HT1080 (cell line): ENCODE measurements at regions not wholly inside any gene's neighbourhood (a gene's known extent, or its start where the extent isn't known, plus 50 kb on each side); places are given as distances from the start of the nearest gene placed in this dataset.

Source experiments
- DNase-seq: peaks from one replicate; pipeline ENCODE4 v3.0.0-alpha.2; 2015; ENCODE audit warnings: low read depth

DNA sequence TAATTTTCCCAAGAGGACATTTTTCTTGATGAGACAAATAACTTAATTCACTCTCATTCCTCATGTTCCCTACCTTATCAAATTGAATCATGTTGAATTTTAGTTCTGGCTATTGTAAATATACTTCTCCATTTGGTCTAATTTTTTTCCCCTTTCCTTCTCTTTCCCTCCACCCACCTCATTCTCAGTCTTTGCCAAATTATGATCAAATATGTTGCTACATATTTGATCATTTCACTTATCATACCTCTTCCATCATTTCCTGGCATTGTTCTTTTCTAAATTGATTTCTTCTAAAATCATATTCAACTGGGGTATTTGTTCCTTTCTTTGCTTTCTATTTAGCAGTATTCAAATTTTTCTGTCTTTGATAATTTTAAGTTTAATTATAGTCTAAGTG lies 52.3 kb downstream of the HDGFL1 start:
- no peak for DNase-seq

DNA sequence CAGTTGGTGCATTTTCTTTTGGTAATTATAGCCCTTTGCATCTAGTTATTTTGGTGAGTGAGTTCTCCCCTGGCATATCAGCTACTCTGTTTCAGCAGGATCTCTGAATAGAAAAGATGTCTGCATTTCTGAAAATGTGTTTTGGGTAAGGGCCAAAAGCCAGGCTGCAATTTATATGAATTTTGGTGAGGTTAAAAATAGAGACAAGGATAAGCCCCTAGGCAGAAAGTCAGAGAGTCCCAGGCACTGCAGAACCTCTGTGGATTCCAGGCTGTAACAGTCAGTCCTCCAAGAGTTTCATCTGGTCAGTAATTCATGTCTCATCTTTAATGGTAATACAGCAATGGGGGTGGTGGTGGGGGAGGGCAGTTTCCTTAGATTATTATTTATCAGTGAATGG lies 53.0 kb downstream of the HDGFL1 start:
- no peak for DNase-seq

DNA sequence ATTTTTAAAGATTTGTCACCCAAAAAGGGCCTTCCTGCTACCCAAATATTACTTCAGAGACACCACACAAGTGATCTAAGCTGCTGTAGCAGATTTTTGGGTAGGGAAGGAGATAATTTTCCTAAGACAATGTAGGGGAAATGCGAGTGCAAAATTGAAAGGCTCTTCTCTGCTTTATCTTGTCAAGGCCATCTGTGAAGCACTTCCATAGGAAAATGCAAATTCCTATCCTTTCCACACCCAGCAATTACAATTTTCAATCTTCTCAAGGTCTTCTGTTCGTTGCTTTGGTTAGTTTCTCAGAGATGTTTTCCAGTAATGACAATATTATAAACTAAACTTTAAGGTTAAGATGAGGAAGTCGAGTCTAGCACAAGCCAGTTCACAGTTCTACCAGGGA lies 53.4 kb downstream of the HDGFL1 start:
- DNase-seq = no peak

DNA sequence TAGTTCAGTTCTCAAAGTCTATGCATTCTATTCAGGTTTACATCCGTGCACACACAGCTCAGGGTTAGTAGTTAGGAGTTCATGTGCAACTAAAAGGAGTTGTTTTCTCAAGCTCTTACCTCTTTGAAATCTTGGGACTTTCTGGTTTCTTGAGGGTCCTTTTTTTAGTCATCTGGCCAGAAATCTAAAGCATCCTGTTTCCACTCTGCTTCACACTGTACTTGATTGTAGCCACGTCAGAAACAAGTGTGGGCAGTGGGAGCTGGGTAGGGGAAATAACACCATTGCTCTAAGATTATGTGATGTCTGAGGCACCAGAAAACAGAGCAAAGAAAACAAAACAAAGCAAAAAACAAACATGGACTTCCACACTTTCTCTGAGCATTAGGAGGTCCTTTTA lies 58.3 kb downstream of the HDGFL1 start:
- DNase-seq = no peak

DNA sequence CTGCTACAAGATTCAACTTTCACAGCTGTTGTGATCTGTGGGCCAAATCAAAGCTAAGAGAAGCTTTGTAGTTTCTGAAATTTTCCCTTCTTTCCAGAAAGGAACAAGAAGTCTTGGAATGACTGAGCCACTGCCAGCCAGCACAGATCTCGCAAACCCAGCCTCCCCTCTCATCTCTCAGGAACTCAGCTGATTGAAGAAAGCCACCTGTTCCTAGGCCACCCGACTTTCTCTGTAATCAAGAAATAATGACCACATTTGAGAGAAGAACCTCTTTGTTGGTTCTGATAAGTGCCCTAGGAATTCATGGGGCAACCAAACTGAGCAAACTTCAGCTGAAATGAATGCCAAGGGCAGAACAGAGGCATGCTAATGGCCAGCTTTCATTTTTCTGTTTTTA lies 61.7 kb downstream of the HDGFL1 start:
- no peak for DNase-seq

DNA sequence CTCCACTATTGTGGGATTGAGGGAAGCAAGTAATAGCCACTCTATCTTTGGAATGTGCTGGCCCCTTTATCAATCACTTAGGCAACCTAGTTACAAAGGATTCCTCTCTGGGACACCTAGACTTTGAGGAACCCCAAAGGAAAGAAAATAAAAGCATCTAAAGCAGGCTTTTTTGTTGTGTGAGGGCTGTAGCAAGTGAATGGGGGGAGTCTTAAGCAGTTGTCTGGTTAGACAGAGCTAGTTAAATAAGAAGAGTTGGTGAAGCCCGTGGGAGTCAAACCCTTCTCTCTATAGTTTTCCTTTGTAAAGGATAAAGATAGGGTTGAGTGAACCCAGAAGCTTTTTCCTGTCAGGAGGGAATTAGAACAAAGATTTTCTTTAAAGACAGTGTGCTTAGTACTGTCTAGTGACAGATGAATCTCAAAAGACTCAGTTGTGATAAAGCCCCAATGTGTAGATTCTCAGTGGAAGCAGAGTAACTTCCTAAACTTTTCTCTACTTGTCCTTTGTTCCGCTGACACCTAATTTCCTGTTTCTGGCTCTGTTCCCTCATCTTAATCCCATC lies 63.3 kb downstream of the HDGFL1 start:
- DNase-seq = no peak

DNA sequence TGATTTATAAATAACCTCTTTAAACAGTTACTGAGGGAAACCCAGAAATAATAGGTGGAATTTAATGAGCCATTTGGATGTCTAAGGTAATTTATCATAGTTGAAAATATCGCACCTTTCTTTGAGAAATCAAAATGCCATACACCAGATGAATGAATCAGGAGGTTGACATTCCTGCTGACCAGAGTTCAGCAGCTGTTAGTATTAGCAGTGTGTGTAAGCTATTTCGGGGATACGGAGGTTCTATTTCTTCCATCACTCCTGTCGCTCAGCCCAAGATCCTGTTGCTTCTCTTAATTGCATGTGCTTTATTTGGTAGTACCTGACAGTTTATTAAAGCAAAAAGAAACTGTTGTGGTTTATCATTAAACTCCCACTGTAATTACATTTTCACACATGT lies 67.1 kb downstream of the HDGFL1 start:
- no peak for DNase-seq

DNA sequence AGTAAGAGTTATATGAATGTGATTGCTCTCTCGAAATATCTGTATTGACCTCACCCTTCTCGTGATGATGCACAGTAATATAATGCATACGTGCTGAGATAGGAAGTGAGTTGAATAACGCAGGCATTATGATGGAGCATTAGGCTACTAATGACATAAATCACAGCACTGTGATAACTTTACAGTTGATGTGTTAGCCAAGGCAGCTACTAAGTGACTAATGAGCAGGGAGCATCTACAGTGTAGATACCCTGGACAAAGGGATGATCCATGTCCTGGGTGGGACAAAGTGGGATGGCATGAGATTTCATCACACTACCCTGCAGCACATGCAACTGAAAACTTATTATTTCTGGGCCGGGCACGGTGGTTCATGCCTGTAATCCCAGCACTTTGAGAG lies 68.4 kb downstream of the HDGFL1 start:
- no peak for DNase-seq

DNA sequence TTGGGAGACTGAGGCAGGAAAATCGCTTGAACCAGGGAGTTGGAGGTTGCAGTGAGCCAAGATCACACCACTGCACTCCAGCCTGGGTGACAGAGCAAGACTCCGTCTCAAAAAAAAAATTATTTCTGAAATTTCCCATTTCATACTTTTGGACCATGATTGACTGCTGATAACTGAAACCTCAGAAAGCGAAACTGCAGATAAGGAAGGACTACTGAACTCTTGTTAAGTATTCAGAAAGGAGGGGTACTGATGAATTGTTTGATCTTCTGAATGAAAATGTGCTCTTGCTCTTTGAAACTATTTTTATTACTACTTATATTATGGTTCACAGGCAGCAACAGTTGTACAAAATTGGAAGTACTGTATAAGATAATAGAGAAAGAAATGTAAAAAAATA lies 69.0 kb downstream of the HDGFL1 start:
- no peak for DNase-seq

DNA sequence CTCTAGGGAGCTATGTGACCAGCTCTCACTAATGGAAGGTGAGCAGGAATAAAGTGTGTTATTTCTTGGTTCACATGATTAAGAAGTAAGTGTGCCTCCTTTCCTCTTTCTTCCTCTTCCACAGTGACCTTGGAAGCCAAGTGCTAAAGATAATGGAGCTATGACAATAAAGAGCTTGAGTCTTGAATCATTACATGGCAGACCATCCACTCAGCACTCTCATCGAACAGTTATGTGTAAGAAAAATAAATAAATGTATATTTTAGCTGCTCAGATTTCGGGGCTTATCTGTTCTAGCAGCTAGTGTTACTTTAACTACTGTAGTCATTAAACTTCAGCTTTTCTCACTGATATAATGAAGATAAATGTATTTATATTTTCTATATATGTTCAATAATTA lies 72.9 kb downstream of the HDGFL1 start:
- DNase-seq = no peak

DNA sequence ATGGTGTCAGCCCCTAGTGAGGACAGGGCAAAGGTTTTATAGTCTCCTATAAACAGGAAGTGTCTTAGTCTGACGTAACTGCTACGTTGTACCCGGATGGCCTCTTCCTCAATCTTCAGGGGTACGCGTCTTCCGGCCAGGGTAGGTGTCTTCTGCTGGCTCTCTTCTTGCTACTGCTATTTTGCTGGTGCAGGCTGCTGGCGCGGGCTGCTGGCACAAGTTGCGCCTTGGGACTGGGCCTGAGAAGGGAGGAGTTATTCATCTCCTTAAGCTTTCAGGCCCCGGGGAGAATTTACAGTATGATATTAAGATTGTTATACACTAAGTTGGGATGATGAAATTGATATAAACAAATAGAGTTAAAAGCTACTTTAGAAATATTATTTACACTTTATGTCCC lies 74.4 kb downstream of the HDGFL1 start:
- DNase-seq = no peak

DNA sequence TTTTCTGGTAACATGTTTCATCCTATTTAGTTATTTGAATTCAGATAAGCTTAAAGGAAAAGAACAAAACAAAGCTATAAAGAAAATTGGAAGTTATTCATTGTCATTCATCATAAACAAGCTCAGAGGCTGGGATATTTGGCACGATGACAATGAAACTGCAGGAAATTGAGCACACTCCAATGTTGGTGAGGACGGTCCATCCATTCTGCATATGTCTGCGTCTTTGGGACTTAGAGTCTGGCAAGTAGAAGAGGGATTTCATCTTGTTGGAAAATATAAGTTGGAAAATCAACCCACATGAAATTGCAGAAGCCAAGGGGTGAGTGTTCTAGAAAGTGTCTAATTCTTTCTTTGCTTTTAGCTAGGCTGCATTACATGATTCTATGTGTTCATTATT lies 78.4 kb downstream of the HDGFL1 start:
- DNase-seq = no peak

DNA sequence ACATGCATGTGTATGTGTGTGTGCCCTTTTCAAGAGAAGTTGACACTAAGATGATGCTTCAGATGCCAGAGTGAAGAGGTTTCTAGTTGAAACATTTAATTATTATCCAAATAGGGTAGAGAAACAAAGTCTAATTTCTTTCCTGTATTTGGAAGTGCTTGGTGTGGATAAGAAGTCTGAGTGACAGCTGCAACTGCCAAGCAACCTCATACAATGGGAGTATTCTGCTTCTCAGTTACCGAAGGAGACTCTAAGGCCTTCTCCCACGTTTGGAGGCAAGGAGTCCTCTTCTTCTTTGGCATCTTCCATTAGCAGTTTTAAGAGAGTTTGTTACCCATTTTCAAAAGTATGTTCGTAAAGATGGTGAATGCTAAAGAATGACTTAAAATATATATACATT lies 82.4 kb downstream of the HDGFL1 start:
- DNase-seq = no peak

DNA sequence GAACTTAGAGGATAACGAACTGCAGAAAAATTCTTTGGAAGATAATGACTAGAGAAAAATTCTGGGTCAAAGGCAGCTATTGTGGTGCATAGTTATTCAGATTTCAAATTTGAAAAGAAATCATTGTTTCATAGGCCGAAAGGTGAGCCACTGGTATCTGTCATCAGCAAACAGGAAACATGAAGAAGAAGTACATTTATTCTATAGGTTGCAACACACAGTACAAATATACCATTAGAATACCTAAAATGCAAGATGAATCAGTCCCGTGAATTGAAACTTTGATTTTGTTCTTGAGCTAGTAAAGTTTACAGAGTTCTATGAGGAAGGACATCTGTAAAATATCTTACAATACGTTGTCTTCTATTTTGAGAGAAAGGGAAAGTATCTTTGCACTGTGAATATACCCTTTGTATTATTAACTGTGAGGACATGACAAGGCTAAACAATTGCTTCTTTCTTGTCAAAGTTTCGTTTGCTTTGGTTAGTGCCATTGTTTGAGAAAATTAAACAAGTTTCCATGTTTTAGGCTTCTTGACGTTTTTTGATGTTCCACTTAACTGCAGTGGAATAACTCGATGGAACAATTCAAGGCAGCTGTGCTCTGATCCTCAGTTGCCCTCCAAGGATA lies 84.7 kb downstream of the HDGFL1 start:
- DNase-seq = peak; percentile 18

DNA sequence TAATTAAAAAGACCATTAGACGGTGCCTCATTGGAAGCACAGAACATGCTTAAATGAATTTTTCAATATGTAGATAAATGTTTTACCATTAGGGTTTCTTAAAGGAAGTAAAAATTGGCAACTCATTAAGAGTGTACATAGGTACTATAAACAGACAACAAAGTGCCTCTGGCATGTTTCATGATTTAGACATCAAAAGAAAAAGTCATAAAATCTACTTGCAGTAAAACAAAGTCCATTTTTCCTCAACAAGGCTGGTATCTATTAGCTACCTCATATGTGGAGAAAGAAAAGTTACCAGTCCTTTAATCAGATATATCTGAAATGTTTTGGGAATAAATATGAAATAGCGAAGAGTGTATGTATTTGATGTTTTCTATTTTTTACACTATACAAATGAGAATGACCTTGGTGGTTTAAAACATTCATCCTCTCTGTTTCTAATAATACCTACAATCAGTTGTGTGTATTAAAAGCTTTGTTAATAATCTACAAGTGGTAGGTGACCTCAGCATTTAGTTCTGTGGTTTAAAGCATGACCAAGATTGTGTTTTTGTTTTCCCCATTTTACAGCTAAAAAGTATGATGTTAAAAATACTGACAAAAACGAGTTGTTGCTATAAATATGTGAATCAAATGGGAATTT lies 87.5 kb downstream of the HDGFL1 start:
- no peak for DNase-seq

DNA sequence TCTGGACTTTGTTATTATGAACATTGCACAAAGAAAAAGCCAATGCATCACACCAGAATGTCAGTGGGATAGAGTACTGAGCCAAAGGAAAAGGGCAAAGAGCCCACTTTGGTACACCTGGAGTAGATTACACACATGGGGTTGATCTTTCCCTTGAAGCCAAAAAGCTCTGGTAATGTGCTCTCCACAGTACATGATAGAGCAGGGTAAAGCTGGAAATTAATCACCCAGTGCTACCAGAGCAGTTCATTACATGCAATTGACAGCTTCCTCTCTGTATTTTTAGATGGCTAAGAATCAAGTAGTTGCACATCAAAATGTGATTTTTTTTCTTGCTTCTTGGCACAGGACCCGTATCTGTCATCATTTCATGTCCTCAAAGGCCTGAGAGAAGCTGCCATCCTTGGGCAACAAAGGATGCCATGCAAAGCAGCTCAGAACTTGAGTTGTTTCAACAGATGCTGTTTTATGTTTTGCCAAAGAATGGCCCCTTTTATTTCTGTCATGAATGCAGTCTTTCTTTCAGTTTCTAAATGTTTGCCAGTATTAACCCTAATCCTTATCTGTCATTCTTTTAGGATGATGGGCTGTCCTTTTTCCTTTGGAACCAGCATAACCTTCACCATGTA lies 88.1 kb downstream of the HDGFL1 start:
- no peak for DNase-seq

DNA sequence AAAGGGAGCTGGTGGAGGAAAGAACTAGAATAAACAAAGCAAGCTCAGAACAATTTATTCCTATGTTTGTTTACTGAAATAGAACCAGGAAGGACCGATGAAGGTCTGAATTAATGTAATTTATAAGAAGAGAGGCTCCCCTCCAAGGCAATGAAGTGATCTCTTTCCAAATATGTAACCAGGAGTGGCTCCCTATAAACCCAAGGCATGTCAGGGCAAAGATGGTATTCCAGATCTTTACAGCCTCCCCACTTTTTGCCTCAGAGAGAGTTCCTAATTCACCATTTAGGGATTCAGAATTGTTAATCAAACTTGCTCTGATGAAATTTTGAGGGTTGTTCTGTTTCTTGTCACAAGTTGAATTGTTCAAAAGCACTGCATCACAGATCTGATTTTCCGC lies 88.8 kb downstream of the HDGFL1 start:
- DNase-seq = no peak

DNA sequence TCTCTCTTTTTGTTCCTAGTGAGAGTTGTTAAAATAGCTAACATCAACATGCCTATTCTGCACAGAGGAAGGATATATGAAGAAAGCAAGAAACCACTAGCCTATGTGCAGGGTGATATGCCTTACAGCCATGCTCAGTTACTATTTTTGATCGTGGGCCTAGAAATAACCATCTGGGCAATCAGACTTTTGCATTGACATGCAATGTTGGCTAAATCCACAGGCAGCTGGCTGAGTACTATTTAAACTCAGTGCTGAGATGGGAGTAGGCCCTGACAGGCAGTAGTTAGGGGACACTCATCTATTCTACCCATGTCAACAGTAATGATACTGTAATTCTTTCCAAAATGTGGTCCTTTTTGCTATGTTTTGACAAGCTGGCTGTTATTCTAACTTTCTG lies 89.6 kb downstream of the HDGFL1 start:
- no peak for DNase-seq

DNA sequence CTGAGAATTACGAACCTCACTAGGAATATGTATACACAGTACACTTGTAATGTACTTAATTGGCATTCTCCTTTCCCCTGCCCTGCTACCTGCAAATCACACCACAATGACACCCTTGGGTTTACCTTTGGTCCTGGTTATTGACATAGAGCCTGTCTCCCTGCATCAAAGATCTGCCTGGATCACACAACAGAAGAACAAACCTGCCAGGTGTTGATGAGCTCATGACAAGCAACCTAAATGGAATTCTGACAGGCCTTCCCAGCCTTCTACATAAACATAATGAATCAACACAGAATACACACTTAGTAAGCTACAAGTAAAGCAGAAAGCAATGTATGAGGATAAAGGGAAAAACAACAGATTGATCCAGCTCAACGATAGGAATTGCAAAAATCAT lies 95.6 kb downstream of the HDGFL1 start:
- DNase-seq = no peak

DNA sequence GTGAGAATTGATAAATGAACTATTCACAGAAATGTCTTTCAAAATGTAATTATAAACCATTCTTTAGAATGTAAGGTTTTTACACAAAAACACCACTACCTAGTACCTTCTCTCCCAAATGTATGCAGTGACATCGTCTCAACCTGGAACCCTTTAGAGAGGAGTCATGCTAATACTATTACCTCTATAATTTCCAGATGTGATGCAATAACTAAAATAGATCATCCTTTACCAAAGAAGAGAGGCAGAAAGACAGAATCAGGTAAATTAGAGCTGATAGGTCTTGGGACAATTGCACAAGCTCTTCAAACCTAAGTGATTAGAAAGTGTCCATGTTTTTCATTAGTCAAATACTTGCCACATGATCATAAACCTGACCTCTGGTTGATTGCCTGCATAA lies 96.7 kb downstream of the HDGFL1 start:
- no peak for DNase-seq

DNA sequence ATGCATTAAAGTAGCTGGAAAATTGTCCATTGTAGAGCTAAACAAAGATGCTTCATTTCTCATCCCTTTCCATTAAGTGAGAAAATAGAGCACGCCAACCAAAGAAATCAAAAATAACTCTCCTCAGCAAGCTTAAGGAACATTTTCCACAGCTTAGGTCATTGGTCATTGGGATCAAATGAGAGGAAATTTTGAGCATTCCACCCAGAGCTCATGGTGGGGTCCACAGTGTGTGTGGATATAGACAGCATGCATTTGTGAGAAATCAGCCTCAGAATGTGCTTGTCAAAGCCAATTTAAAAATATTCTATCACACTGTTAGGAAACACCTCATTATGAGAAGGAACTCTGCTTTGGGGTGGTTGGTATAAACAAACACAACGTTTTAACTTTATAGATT lies 97.2 kb downstream of the HDGFL1 start:
- DNase-seq = no peak

DNA sequence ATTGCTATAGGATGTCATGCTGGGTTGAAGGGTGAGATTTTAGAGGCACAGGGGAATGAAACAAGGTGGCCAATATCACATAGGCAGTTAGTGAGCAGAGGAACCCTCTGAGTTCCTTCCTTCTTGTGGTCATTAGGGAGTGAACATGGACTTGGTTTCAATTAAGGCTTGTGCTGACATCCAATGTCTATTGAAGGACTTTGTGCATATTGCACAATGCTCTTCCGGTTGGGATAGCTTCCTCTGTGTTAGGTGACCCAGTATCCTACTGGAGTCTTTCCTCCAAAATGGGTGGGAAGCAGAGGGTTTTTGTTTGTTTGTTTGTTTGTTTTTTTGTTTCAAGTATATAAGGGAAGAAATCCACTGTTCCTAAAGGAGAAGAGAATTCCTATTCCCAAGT lies 98.5 kb downstream of the HDGFL1 start:
- no peak for DNase-seq

DNA sequence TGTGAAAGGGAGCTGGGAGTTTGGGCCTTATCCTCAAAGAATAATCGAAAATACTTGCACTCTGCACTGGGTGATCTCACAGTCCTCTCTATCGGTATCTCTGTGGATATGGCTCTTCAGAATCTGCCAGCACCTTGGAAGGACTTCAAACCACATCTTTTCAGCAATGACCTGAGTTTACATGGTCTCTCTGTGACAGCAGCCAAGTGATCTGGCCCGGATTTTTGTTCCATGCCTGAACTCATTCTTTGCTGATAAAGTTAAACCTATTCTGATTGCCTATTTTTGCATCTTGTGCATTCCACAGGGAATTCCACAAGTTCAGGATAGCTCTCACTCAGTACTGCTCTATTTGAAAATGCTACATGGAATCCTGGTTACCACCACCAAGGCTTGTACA lies 98.9 kb downstream of the HDGFL1 start:
- DNase-seq = no peak
